Activated CD4-positive, alpha-beta T cell treated with anti-CD3 and anti-CD28 coated beads, Interleukin-2, amount 10 ng/mL, durations not matched to agents 7 days and 5 days (primary cell): ENCODE measurements at regions not wholly inside any gene's neighbourhood (a gene's known extent, or its start where the extent isn't known, plus 50 kb on each side); places are given as distances from the start of the nearest gene placed in this dataset.

Experiments used
- CTCF ChIA-PET: fragments of 350-600 bp; sonication (Branson Sonifier 250); formaldehyde crosslinking; loops from one replicate; lab custom pipeline; 2021; ENCODE audit warnings: antibody characterized with exemption; lab: Charles Lee
- POLR2A ChIA-PET: fragments of 350-600 bp; sonication (Branson Sonifier 250); formaldehyde crosslinking; loops from one replicate; lab custom pipeline; 2021; ENCODE audit warnings: antibody characterized with exemption; lab: Charles Lee
- DNase-seq: peaks from one replicate; pipeline ENCODE4 v3.0.0-alpha.2; 2020
- H3K27ac Mint-ChIP-seq: one replicate; pipeline ENCODE4 v1.8.0; 2021; ENCODE audit warnings: mild to moderate bottlenecking, moderate library complexity, mixed read lengths
- H3K27me3 Mint-ChIP-seq: one replicate; pipeline ENCODE4 v1.8.0; 2021; ENCODE audit warnings: mixed read lengths
- H3K36me3 Mint-ChIP-seq: one replicate; pipeline ENCODE4 v1.8.0; 2021; ENCODE audit warnings: low read depth, mixed read lengths
- H3K4me1 Mint-ChIP-seq: one replicate; pipeline ENCODE4 v1.8.0; 2021; ENCODE audit warnings: mixed read lengths
- H3K4me3 Mint-ChIP-seq: one replicate; pipeline ENCODE4 v1.8.0; 2021; ENCODE audit warnings: mild to moderate bottlenecking, moderate library complexity, mixed read lengths
- H3K9me3 Mint-ChIP-seq: one replicate; pipeline ENCODE4 v1.8.0; 2021; ENCODE audit warnings: mixed read lengths

DNA sequence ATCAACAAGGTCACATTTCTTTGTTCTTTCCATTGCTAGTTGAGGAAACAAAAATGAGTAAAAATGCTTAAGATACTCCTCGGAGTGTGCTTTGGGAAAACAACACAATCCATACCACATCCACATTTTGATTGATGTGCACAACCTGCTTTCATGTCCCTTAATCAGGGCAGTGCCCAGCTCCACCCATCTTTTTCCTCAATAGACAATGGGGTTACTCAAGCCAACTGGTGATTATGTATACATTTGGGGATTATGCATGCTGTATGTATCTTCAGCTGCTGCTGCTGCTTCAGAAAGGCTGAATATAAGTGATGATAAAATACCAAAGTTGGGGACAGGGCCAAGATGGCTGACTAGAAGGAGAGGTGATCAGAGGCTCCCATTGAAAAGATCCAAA lies 155.2 kb upstream of the VGLL2 start:
- CTCF ChIA-PET: no interaction called here
- Mint-ChIP-seq H3K4me1 (no peaks in the 10 kb centered on the region), H3K36me3 (no peaks in the 10 kb centered on the region), H3K9me3 (peaks cover 2% of the 10 kb centered on the region), H3K27me3 (no peaks in the 10 kb centered on the region), H3K27ac (no peak overlapping the region), H3K4me3 (no peak overlapping the region)
- POLR2A ChIA-PET: no interaction called here
- no peak for DNase-seq

DNA sequence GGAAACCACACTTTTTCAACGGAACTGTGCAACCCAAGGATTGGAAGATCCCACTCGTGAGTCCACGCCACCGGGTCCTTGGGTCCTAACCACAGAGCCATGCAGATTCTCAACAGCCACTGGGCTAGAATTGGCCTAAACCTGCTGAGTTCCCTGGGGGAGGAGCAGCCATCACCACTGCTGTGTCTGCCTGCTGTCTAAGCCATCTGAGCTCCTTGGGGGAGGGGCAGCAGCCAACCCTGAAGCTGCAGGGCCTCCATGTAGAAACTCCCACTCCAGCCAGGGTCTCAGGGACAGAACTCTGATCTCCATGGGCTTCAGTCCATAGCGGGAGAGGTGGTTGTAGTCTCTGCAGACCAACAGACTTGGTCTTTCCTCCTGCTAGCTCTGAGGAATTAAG lies 154.6 kb upstream of the VGLL2 start:
- CTCF ChIA-PET: no interaction called here

DNA sequence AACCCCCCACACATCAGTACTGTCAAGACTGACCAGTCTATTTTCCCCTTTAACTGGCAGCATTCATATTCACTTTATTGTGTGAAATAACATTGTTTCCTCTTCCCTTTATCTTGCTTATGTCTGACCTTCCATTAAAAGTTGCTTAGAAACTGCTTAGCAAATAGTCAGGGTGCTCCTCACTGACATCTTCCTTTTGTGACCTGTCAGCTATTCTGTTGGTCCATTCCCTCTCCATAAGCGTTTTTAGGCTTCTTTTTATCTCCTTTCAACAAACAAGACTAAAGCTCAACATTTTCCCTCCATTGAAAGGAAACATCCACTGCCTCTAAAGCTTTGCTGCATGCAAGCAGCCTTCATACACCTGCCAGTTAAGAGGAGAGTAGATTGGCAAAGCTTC lies 147.7 kb upstream of the VGLL2 start:
- POLR2A ChIA-PET: no interaction called here
- no peak for DNase-seq
- CTCF ChIA-PET: no interaction called here
- H3K27ac Mint-ChIP-seq: no peak overlapping the region
- no peaks in the 10 kb centered on the region for H3K27me3 Mint-ChIP-seq
- H3K4me1 Mint-ChIP-seq: no peaks in the 10 kb centered on the region
- no peak overlapping the region for H3K4me3 Mint-ChIP-seq
- no peaks in the 10 kb centered on the region for H3K36me3 Mint-ChIP-seq
- H3K9me3 Mint-ChIP-seq: no peaks in the 10 kb centered on the region

More for the DNA sequence above, 154.6 kb upstream of the VGLL2 start:
- Mint-ChIP-seq H3K9me3 (peaks cover 2% of the 10 kb centered on the region), H3K4me1 (no peaks in the 10 kb centered on the region), H3K36me3 (no peaks in the 10 kb centered on the region), H3K27me3 (no peaks in the 10 kb centered on the region), H3K27ac (no peak overlapping the region), H3K4me3 (no peak overlapping the region)
- POLR2A ChIA-PET: no interaction called here
- no peak for DNase-seq

- ChIA-PET CTCF (no interaction called here), POLR2A (no interaction called here)
- H3K27ac Mint-ChIP-seq: no peak overlapping the region
- no peaks in the 10 kb centered on the region for H3K9me3 Mint-ChIP-seq
- no peaks in the 10 kb centered on the region for H3K27me3 Mint-ChIP-seq
- no peaks in the 10 kb centered on the region for H3K4me1 Mint-ChIP-seq
- no peak for DNase-seq
- H3K4me3 Mint-ChIP-seq: no peak overlapping the region
- no peaks in the 10 kb centered on the region for H3K36me3 Mint-ChIP-seq
These were observed 146.9 kb upstream of the VGLL2 start for GRCh38 chr6:117118490-117118889.

- POLR2A ChIA-PET: no interaction called here
- Mint-ChIP-seq H3K36me3 (no peaks in the 10 kb centered on the region), H3K4me3 (no peak overlapping the region), H3K27ac (no peak overlapping the region), H3K4me1 (no peaks in the 10 kb centered on the region), H3K27me3 (no peaks in the 10 kb centered on the region), H3K9me3 (no peaks in the 10 kb centered on the region)
- DNase-seq: no peak
- CTCF ChIA-PET: no interaction called here
These were observed 139.1 kb upstream of the VGLL2 start for GRCh38 chr6:117126213-117126612.

DNA sequence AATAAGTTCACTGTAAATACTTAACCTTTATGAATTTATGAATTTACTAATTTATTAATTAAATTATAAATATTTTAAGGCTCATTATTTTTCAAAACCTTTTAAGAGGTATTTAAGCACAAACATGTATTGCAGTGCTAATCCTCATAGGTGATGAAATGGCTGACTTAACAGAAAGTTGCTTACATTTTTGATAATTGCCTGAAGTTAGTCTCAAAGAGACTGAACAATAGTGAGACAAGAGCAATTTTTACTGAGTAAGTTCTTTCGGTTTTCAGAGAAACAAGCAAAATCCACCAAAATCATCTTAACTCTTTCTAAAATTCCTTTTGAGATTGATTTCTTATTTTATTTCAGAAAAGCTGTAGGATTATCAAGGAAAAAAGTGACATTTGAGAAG lies 137.3 kb upstream of the VGLL2 start:
- ChIA-PET POLR2A (no interaction called here), CTCF (no interaction called here)
- no peaks in the 10 kb centered on the region for H3K4me1 Mint-ChIP-seq
- H3K4me3 Mint-ChIP-seq: no peak overlapping the region
- DNase-seq: no peak
- H3K27ac Mint-ChIP-seq: no peak overlapping the region
- H3K9me3 Mint-ChIP-seq: no peaks in the 10 kb centered on the region
- H3K27me3 Mint-ChIP-seq: no peaks in the 10 kb centered on the region
- H3K36me3 Mint-ChIP-seq: no peaks in the 10 kb centered on the region

DNA sequence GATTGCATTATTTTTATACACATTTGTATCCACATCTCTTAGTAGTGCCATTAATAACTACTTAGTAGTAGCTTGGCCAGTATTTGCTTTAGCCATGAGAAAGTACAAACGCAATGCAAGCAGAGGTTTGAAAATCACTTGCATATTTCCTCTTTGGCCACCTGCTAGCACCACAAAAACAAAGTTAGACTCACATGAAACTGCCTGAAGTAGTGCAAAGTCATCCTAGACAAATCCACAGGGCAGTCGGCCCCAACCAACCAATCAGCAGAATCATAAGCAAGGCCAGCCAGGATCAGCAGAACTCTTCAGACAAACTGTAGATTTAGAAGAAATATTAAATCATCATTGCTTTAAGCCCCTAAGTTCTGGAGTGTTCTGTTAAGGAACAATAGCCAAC lies 135.2 kb upstream of the VGLL2 start:
- no peak for DNase-seq
- ChIA-PET POLR2A (no interaction called here), CTCF (no interaction called here)
- Mint-ChIP-seq H3K9me3 (no peaks in the 10 kb centered on the region), H3K4me1 (no peaks in the 10 kb centered on the region), H3K27me3 (no peaks in the 10 kb centered on the region), H3K27ac (no peak overlapping the region), H3K36me3 (no peaks in the 10 kb centered on the region), H3K4me3 (no peak overlapping the region)

DNA sequence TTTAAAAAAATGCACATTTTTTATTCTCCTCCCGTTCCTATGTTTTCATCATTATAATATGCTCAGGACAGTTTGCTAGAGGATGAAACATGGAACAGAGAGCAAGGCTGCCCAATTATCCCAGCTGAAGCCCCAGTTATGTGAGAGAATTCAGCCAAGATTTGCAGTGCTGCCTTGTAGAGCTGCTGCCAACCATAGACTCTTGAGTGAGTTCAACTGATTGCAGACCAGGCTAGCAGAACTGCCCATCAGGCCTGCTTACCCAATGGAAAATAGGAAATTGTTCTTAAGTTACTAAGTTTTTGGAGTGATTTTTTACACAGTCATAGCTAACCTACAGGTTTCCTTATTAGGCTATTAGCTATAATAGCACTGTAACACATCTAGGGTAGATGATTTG lies 128.7 kb upstream of the VGLL2 start:
- ChIA-PET CTCF (no interaction called here), POLR2A (no interaction called here)
- no peaks in the 10 kb centered on the region for H3K4me1 Mint-ChIP-seq
- no peak overlapping the region for H3K4me3 Mint-ChIP-seq
- DNase-seq: no peak
- no peaks in the 10 kb centered on the region for H3K36me3 Mint-ChIP-seq
- no peak overlapping the region for H3K27ac Mint-ChIP-seq
- H3K9me3 Mint-ChIP-seq: no peaks in the 10 kb centered on the region
- no peaks in the 10 kb centered on the region for H3K27me3 Mint-ChIP-seq

DNA sequence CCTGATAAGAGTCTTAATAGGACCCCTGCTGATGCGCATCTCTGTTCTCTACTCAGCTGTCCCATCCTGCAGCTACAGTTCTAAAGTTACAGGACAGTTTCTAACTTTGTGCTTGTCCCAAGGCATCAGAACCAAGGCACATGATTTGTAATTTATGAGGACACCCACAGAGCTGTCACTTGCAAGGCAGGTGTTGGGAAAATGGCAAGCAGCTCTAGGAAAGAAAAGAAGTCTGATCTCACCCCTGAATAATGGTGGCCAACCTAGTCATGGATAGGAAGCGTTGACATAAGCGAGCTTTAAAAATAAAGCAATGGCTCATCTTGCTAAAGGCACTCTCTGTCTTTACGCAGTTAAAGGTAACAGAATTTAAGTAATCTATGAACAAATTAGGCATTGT lies 127.6 kb upstream of the VGLL2 start:
- DNase-seq: no peak
- no peaks in the 10 kb centered on the region for H3K36me3 Mint-ChIP-seq

GRCh38 chr6:117138425-117138824 lies 126.9 kb upstream of the VGLL2 start:
- no peaks in the 10 kb centered on the region for H3K27me3 Mint-ChIP-seq
- no peak for DNase-seq
- H3K36me3 Mint-ChIP-seq: no peaks in the 10 kb centered on the region
- no peaks in the 10 kb centered on the region for H3K4me1 Mint-ChIP-seq
- ChIA-PET POLR2A (no interaction called here), CTCF (no interaction called here)
- H3K27ac Mint-ChIP-seq: no peak overlapping the region
- H3K9me3 Mint-ChIP-seq: no peaks in the 10 kb centered on the region
- no peak overlapping the region for H3K4me3 Mint-ChIP-seq

More for the DNA sequence above, 127.6 kb upstream of the VGLL2 start:
- CTCF ChIA-PET: no interaction called here
- H3K27ac Mint-ChIP-seq: no peak overlapping the region
- H3K4me1 Mint-ChIP-seq: no peaks in the 10 kb centered on the region
- H3K9me3 Mint-ChIP-seq: no peaks in the 10 kb centered on the region
- POLR2A ChIA-PET: no interaction called here
- H3K4me3 Mint-ChIP-seq: no peak overlapping the region
- no peaks in the 10 kb centered on the region for H3K27me3 Mint-ChIP-seq

- no peak for DNase-seq
- Mint-ChIP-seq H3K27me3 (no peaks in the 10 kb centered on the region), H3K4me1 (no peaks in the 10 kb centered on the region), H3K4me3 (no peak overlapping the region), H3K27ac (no peak overlapping the region), H3K36me3 (no peaks in the 10 kb centered on the region), H3K9me3 (no peaks in the 10 kb centered on the region)
- CTCF ChIA-PET: no interaction called here
- POLR2A ChIA-PET: no interaction called here
These were observed 126.4 kb upstream of the VGLL2 start for GRCh38 chr6:117138920-117139319.

GRCh38 chr6:117142142-117142541 lies 123.2 kb upstream of the VGLL2 start:
- Mint-ChIP-seq H3K36me3 (no peaks in the 10 kb centered on the region), H3K9me3 (peaks cover 2% of the 10 kb centered on the region), H3K27me3 (no peaks in the 10 kb centered on the region), H3K4me1 (no peaks in the 10 kb centered on the region), H3K4me3 (no peak overlapping the region), H3K27ac (no peak overlapping the region)
- no peak for DNase-seq
- ChIA-PET CTCF (no interaction called here), POLR2A (no interaction called here)

- ChIA-PET POLR2A (no interaction called here), CTCF (no interaction called here)
- no peak for DNase-seq
- Mint-ChIP-seq H3K4me1 (no peaks in the 10 kb centered on the region), H3K36me3 (no peaks in the 10 kb centered on the region), H3K27ac (no peak overlapping the region), H3K9me3 (peaks cover 2% of the 10 kb centered on the region), H3K4me3 (no peak overlapping the region), H3K27me3 (no peaks in the 10 kb centered on the region)
These were observed 122.4 kb upstream of the VGLL2 start for GRCh38 chr6:117142995-117143394.

GRCh38 chr6:117143647-117144046 lies 121.7 kb upstream of the VGLL2 start:
- CTCF ChIA-PET: no interaction called here
- DNase-seq: no peak
- POLR2A ChIA-PET: no interaction called here
- H3K36me3 Mint-ChIP-seq: no peaks in the 10 kb centered on the region
- no peaks in the 10 kb centered on the region for H3K27me3 Mint-ChIP-seq
- H3K4me1 Mint-ChIP-seq: no peaks in the 10 kb centered on the region
- H3K9me3 Mint-ChIP-seq: peaks cover 2% of the 10 kb centered on the region
- no peak overlapping the region for H3K4me3 Mint-ChIP-seq
- H3K27ac Mint-ChIP-seq: no peak overlapping the region
